ENCODE measurements at regions not wholly inside any gene's neighbourhood (a gene's known extent, or its start where the extent isn't known, plus 50 kb on each side); places are given as distances from the start of the nearest gene placed in this dataset.

DNA sequence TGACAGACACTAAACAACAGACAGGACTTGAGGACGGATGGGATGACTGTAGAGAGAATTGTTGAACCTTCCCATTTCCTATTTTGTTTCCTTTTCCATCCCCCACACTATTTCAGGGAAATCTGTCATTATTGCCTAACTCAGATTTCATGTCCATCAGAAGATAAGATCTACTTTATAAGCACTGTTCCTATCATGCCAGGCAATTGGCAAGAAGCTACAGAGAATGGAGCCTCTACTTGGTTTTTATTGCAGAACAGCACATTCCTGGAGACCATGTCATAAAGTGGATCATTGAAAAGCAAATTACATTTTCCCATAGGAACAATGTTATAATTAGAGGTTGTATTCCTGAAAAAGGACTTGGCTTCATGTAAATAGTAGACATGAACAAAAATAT, 173.7 kb upstream of the KIF2A start:
- Histone ChIP-seq H3K4me1 (replicated peaks; ENCODE audit: insufficient read depth) (no peaks in the 10 kb centered on the region), H3K9me3 (ENCODE audit: insufficient read depth, low read depth) (no peaks in the 10 kb centered on the region), H2AFZ (no peak overlapping the region), H3K4me2 (no peak overlapping the region), H3K27ac (no peak overlapping the region), H4K20me1 (ENCODE audit: insufficient read depth) (no peaks in the 10 kb centered on the region; the same call in 1 of the 2 replicates), H3K27me3 (ENCODE audit: insufficient read depth, low read depth) (peaks cover 32% of the 10 kb centered on the region), H3K4me3 (no peak overlapping the region), H3K79me2 (ENCODE audit: low read depth) (no peaks in the 10 kb centered on the region), H3F3A (ENCODE audit: insufficient read depth, low read depth) (no peaks in the 10 kb centered on the region), H3K36me3 (ENCODE audit: low read depth) (no peaks in the 10 kb centered on the region), H3K9me2 (ENCODE audit: insufficient read depth) (no peaks in the 10 kb centered on the region)
- DNase-seq, result no peak
- ChIA-PET POLR2A (ENCODE audit: unreplicated experiment) (no interaction called here), CTCF (no interaction called here)
- no peak for TF ChIP-seq EZH2 (IDR thresholded peaks at IDR 0.05; ENCODE audit: low read depth)
- TF ChIP-seq, protein P1, sequence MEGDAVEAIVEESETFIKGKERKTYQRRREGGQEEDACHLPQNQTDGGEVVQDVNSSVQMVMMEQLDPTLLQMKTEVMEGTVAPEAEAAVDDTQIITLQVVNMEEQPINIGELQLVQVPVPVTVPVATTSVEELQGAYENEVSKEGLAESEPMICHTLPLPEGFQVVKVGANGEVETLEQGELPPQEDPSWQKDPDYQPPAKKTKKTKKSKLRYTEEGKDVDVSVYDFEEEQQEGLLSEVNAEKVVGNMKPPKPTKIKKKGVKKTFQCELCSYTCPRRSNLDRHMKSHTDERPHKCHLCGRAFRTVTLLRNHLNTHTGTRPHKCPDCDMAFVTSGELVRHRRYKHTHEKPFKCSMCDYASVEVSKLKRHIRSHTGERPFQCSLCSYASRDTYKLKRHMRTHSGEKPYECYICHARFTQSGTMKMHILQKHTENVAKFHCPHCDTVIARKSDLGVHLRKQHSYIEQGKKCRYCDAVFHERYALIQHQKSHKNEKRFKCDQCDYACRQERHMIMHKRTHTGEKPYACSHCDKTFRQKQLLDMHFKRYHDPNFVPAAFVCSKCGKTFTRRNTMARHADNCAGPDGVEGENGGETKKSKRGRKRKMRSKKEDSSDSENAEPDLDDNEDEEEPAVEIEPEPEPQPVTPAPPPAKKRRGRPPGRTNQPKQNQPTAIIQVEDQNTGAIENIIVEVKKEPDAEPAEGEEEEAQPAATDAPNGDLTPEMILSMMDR (conservative IDR thresholded peaks at IDR 0.05), result no peak
- intact Hi-C loops (cut with micrococcal nuclease; ENCODE audit: unreplicated experiment), result no loop called here
- BruUV-seq (replicated peaks), result no TSS peak

DNA sequence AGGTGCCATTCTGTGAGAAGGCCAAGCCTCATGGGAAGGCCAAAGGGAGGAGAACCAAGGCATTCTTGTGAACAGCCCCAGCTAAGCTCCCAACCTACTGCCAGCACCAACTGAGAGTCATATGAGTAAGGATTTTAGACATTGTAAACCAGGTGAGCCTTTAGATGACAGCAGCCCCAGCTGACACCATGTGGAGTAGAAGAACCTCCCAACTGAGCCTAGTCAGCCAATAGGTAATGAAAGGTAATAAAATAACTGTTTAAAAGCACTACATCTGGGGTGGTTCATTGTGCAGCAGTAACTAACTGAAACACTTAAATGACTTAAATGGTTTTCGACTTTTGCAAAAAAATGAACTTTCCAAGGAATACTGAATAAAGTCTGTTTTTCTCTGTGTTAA, 172.6 kb upstream of the KIF2A start:
- H3K4me2 ChIP-seq, result no peak overlapping the region
- no peaks in the 10 kb centered on the region for H3K4me1 ChIP-seq (replicated peaks; ENCODE audit: insufficient read depth)
- H3K4me3 ChIP-seq, result no peak overlapping the region
- H3K79me2 ChIP-seq (ENCODE audit: low read depth), result no peaks in the 10 kb centered on the region
- TF ChIP-seq, protein P1 (conservative IDR thresholded peaks at IDR 0.05), result no peak
- no peak for TF ChIP-seq EZH2 (IDR thresholded peaks at IDR 0.05; ENCODE audit: low read depth)
- H3K9me2 ChIP-seq (ENCODE audit: insufficient read depth), result no peaks in the 10 kb centered on the region
- no TSS peak for BruUV-seq (replicated peaks)
- H3K27ac ChIP-seq, result no peak overlapping the region
- H2AFZ ChIP-seq, result no peak overlapping the region
- no peaks in the 10 kb centered on the region; the same call in 1 of the 2 replicates for H4K20me1 ChIP-seq (ENCODE audit: insufficient read depth)
- ChIA-PET POLR2A (ENCODE audit: unreplicated experiment) (no interaction called here), CTCF (no interaction called here)
- intact Hi-C loops (cut with micrococcal nuclease; ENCODE audit: unreplicated experiment), result no loop called here
- H3K27me3 ChIP-seq (ENCODE audit: insufficient read depth, low read depth), result peaks cover 41% of the 10 kb centered on the region
- H3K9me3 ChIP-seq (ENCODE audit: insufficient read depth, low read depth), result no peaks in the 10 kb centered on the region
- no peak for DNase-seq
- no peaks in the 10 kb centered on the region for H3K36me3 ChIP-seq (ENCODE audit: low read depth)
- no peaks in the 10 kb centered on the region for H3F3A ChIP-seq (ENCODE audit: insufficient read depth, low read depth)

GRCh38 chr5:62134811-62135210, 171.2 kb upstream of the KIF2A start:
- no peak overlapping the region for H3K4me2 ChIP-seq
- CTCF ChIA-PET, result no interaction called here
- no TSS peak for BruUV-seq (replicated peaks)
- no peaks in the 10 kb centered on the region; the same call in 1 of the 2 replicates for H4K20me1 ChIP-seq (ENCODE audit: insufficient read depth)
- intact Hi-C loops (cut with micrococcal nuclease; ENCODE audit: unreplicated experiment), result no loop called here
- H3K27me3 ChIP-seq (ENCODE audit: insufficient read depth, low read depth), result peaks cover 52% of the 10 kb centered on the region
- TF ChIP-seq, protein P1 (conservative IDR thresholded peaks at IDR 0.05), result no peak
- no peak for TF ChIP-seq EZH2 (IDR thresholded peaks at IDR 0.05; ENCODE audit: low read depth)
- no peak overlapping the region for H3K4me3 ChIP-seq
- POLR2A ChIA-PET (ENCODE audit: unreplicated experiment), result no interaction called here
- no peaks in the 10 kb centered on the region for H3K9me3 ChIP-seq (ENCODE audit: insufficient read depth, low read depth)
- DNase-seq, result no peak
- H3K27ac ChIP-seq, result no peak overlapping the region
- no peaks in the 10 kb centered on the region for H3K4me1 ChIP-seq (replicated peaks; ENCODE audit: insufficient read depth)
- no peaks in the 10 kb centered on the region for H3F3A ChIP-seq (ENCODE audit: insufficient read depth, low read depth)
- no peaks in the 10 kb centered on the region for H3K79me2 ChIP-seq (ENCODE audit: low read depth)
- H3K36me3 ChIP-seq (ENCODE audit: low read depth), result no peaks in the 10 kb centered on the region
- H3K9me2 ChIP-seq (ENCODE audit: insufficient read depth), result no peaks in the 10 kb centered on the region
- no peak overlapping the region for H2AFZ ChIP-seq
